Motor neuron (in vitro differentiated cells): ENCODE measurements at regions not wholly inside any gene's neighbourhood (a gene's known extent, or its start where the extent isn't known, plus 50 kb on each side); places are given as distances from the start of the nearest gene placed in this dataset.

Experiments
- ATAC-seq, 8 experiments: fragments of 200-7000 bp; cut with Tn5 transposase; replicated peaks in 6 of 8; 2 replicates each; pipeline ENCODE4 v1.8.0; 2021; ENCODE audit warnings: mild to moderate bottlenecking in 8 of 8, moderate library complexity in 8 of 8
- H3K27ac ChIP-seq, 2 donors: fragments of 250-450 bp; sonication (Bioruptor Pico); 2 replicates each; pipeline ENCODE4 v1.9.0; 2021; ENCODE audit warnings: antibody characterized with exemption in 2 of 2, mild to moderate bottlenecking in 2 of 2, moderate library complexity in 1 of 2
- H3K4me1 ChIP-seq, 2 donors: fragments of 250-450 bp; sonication (Bioruptor Pico); replicated peaks in 1 of 2; 2 replicates each; pipeline ENCODE4 v1.6.1; 2021; ENCODE audit warnings: antibody characterized with exemption in 2 of 2, mild to moderate bottlenecking in 2 of 2, moderate library complexity in 1 of 2
- H3K4me3 ChIP-seq, 5 donors: fragments of 250-450 bp; sonication (Bioruptor Pico); 2 replicates each; pipeline ENCODE4 v1.9.0; 2021; ENCODE audit warnings: antibody characterized with exemption in 5 of 5, mild to moderate bottlenecking in 5 of 5, moderate library complexity in 4 of 5
- WGBS, 10 experiments: fragments of 450-650 bp; shearing (Covaris generic); methylation state at CpG; one replicate each; pipeline ENCODE4 v1.0.0; 2022; 5-methylcytosine and 5-hydroxymethylcytosine counted together
- in situ Hi-C, 9 experiments: fragments of 400-800 bp; cut with MboI; loops; one replicate each; pipeline ENCODE4 v1.15.0; 2021; ENCODE audit warnings: low sequenced_read_pairs in 9 of 9, low pct_unique_long_range_greater_than_20kb in 2 of 9; ENCODE audit not compliant: unreplicated experiment in 9 of 9

DNA sequence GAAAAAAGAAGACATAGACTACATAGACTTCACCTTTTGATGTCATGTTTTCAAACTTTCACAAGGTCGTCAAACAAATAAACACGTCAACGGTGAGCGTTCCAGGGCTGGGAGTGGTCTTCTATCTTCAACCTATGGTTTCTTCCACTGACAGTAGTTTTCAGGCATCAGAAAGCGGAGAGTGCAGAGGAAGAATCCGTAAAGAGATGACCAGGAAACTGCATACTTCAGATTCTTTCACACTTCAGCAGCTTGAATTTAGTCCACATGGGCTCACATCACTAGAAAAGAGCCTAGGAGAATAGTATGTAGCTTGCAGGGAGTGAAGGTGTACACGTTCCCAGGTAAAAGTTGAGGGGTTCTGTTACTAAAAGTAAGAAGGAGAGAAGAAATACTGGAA is 58.5 kb downstream of the NPY1R start:
- Histone ChIP-seq H3K27ac (no peak overlapping the region), H3K4me1 (no peaks in the 10 kb centered on the region), H3K4me3 (no peak overlapping the region)
- no peak for ATAC-seq
- 0 to 94% (median 79%) methylated on average over 1 to 7 of the region's 7 CpGs; no CpG with 5 or more reads in 2 of the 10 experiments for WGBS, 10 experiments
- in situ Hi-C loops, result no loop called here

DNA sequence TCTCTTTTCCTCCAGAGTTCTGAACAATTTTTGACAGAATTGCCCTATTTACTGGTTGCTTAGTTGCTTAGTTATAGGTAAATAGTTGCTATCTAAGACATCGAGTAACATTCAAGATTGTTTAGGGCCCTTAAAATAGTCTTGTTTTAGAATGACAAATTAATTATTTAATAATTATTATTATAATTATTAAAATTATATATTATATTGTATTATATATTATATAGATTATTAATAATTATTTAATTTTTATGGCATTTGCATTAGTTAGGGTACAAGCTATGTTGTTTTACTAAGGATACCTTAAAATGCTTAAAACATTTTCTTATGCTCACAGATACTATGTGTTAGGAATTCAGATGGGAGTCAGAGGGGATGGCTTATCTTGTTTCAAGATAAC is 59.2 kb downstream of the NPY1R start:
- WGBS, 10 experiments, result 17 to 100% (median 83%) methylated on average over 1 of the region's 1 CpG; no CpG with 5 or more reads in 1 of the 10 experiments
- no peak for ATAC-seq
- Histone ChIP-seq H3K27ac (no peak overlapping the region), H3K4me1 (no peaks in the 10 kb centered on the region), H3K4me3 (no peak overlapping the region)
- in situ Hi-C loops, result no loop called here

DNA sequence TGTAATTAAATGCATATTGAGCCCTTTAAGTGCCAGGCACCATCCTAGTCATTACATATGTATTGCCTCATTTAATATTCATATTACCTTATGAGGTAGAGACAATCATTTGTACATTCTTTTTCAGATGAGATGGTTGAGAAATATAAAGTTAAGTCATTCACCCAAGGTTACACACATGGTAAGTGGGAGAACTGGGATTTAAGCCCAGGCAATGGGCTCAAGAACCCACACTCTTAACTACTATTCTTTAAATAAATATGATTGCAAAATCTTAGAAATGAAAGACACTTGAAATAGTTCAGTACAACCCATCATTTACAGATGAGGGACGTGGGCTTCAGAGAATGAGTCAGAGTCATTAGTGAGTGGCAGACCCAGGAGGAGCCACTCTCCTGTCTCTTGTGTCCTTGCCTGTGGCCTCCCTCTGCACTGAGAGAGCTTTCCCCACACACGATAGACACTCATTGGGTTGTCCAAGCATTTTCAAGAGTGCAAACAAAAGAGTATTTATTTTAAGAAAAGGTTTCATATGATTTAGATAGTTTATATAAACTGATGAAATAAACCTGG is 60.8 kb downstream of the NPY1R start:
- no peak for ATAC-seq
- in situ Hi-C loops, result no loop called here
- Histone ChIP-seq H3K27ac (no peak overlapping the region), H3K4me1 (no peaks in the 10 kb centered on the region), H3K4me3 (no peak overlapping the region)
- 0 to 100% (median 76%) methylated on average over 1 to 2 of the region's 2 CpGs; no CpG with 5 or more reads in 4 of the 10 experiments for WGBS, 10 experiments

DNA sequence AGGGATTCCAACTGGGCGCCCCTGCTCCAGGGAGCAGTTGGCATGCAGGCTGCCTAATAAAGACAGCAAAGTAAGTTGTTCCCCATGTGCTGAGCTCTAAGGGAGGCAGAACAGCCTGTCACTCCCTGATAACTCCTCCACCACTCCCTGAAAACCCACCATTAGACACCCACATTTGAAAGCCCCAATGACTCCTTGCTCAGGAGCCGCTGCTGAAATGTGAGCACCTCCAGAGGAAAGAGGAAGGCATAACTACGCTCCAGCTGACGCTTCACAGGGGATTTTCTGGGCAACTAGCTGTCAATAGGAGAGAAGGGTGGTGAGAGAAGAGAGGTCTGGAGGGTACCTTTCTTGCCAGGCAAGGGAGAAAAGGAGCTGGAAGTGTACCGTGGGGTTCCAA is 62.5 kb downstream of the NPY1R start:
- WGBS, 10 experiments, result 17 to 100% (median 79%) methylated on average over 1 to 5 of the region's 5 CpGs; no CpG with 5 or more reads in 1 of the 10 experiments
- H3K27ac ChIP-seq, result no peak overlapping the region
- in situ Hi-C loops, result no loop called here
- no peaks in the 10 kb centered on the region for H3K4me1 ChIP-seq
- ATAC-seq, result no peak
- no peak overlapping the region for H3K4me3 ChIP-seq

DNA sequence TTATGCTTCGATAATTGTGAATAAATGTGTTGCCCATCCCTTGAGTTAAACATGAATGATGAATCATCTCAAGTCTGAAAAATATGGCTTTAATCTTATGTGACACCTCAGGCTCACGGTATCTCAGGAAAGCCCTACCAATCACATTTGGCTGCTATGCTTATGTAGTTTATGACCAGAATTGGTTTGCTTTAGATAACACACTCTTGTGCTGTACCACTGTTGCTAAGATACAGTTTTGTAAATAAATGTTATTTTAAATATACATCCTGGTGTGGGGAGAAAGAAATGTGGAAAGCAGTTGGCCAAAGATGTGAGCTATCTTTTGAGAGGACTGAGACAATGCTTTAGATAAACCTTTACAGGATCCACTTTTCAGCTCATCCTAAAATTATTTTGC is 63.2 kb downstream of the NPY1R start:
- WGBS, 10 experiments, result 14 to 100% (median 53%) methylated on average over 1 to 2 of the region's 2 CpGs; no CpG with 5 or more reads in 2 of the 10 experiments
- H3K4me1 ChIP-seq, result no peaks in the 10 kb centered on the region
- no peak overlapping the region for H3K4me3 ChIP-seq
- H3K27ac ChIP-seq, result no peak overlapping the region
- ATAC-seq, result peak in 2 of 8 experiments; percentile 38 to 48
- in situ Hi-C loops, result no loop called here

DNA sequence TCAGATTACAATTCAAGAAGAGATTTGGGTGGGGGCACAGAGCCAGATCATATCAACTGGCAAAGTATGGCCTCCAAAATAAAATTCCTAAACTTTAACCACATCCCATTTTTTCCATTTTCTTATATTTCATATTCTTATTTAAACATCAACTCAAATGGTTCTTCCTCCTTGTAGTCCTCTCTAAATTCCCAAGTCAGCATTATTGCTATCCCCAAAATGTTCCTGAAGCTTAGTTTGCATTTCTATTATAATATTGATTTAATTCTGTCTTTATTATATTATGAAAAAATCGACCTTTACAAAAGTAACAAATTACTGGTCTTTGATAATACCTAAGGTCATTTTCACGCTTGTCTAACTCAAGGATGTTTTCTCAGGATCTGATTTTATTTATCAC is 67.5 kb downstream of the NPY1R start:
- ATAC-seq, result no peak
- WGBS, 10 experiments, result 4 to 100% (median 71%) methylated on average over 1 to 2 of the region's 2 CpGs
- Histone ChIP-seq H3K27ac (no peak overlapping the region), H3K4me1 (no peaks in the 10 kb centered on the region), H3K4me3 (no peak overlapping the region)
- in situ Hi-C loops, result no loop called here

DNA sequence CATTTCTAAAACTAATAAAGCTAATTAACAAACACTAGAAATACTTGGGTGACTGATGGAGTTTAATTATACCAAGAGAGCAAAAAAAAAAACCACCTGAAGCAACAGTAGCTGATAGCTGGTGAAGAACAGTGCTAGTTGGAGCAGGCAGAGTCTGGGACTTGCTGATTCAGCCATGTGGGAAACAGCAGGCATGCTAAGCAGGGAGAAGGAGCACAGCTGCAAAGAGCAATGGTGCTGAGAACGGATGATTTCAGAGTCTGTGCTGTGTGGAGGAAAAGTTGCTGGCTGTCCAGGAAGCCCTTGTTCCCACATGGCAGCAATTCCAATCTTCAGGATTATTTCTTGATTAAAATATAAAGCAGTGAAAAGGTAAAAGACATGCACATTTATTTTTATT is 68.8 kb downstream of the NPY1R start:
- no peak overlapping the region for H3K4me3 ChIP-seq
- H3K27ac ChIP-seq, result no peak overlapping the region
- H3K4me1 ChIP-seq, result no peaks in the 10 kb centered on the region
- in situ Hi-C loops, result no loop called here
- peak in 6 of 8 experiments; percentile 38 to 67 (median 60) for ATAC-seq
- WGBS, 10 experiments, result 0 to 67% (median 16%) methylated on average over 1 of the region's 1 CpG; no CpG with 5 or more reads in 6 of the 10 experiments

DNA sequence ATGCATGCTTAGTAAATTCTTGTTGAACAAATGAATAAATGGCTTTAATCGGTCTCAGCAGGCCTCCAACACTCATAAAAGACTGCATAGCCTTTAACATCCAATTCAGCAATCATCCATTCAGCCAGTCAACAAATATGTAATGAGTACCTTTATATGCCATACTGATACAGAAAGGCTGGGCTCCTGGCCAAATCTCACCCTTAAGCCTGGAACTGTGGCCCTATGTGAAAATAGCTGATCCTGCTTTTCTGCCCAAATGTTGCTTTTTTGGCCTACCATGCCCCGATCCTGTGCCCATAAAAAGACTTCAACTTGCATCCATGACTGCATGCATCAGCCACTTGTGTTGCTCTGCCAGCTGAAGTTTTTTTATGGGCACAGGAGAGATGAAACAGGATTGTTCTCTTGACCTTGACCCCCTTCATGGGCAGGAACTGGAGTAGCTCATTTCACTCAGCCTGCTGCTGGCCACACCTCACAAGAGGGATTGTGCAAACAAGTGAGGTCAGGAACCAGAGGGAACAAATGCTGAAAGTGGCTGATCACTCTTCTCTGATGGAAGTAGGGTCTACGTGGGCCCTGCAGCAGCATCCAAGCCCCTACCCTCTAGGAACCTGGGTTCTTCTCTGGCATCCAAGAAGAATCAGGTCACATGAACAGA is 75.6 kb downstream of the NPY1R start:
- in situ Hi-C loops, result no loop called here
- ATAC-seq, result no peak
- H3K27ac ChIP-seq, result no peak overlapping the region
- no peak overlapping the region for H3K4me3 ChIP-seq
- H3K4me1 ChIP-seq, result no peaks in the 10 kb centered on the region
- 8 to 100% (median 83%) methylated on average over 1 to 2 of the region's 3 CpGs; no CpG with 5 or more reads in 3 of the 10 experiments for WGBS, 10 experiments

DNA sequence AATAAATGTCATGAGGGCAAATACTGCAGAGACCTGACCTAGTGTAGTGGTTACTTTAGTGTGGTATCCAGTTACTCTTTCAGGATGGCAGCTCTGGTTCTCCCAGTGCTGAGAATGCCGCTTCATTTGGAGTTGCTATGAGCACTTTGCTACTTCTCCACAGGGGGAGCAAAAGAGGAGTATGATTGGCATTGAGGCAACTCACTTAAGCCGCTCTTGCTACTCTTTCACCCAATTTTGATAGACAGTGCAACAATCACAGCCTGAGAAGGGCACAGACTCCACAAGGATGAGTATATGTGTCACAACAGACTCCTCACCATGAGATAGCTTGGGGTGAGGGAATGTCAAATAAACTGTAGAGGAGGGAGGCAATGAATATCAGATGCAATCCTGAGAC is 81.2 kb downstream of the NPY1R start:
- ATAC-seq, result peak in 3 of 8 experiments; percentile 64 to 76 (median 74)
- in situ Hi-C loops, result no loop called here
- Histone ChIP-seq H3K4me3 (no peak overlapping the region), H3K4me1 (no peaks in the 10 kb centered on the region), H3K27ac (no peak overlapping the region)
- WGBS, 10 experiments, result 20 to 100% (median 75%) methylated on average over 1 to 2 of the region's 2 CpGs; no CpG with 5 or more reads in 6 of the 10 experiments

DNA sequence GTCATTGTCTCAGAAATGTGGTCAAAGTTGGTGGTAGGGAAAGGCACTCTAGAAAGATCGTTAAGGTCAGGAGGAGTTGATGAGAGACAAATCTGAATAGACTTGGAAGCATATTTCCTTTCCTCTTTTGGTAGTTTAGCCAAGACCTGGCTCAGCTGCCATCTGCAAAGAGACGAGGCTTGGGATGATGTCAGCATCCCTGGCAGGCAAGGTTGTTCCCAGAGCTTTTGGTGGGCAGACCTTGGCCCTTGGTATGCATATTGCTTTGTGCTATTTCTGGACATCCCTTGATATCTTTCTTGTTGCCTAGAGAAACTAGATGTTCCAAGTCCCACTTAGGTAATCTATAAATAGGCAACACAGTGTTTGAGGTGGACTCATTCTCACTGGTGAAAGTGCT is 82.4 kb upstream of the NAF1 start:
- peaks cover 0 to 5% of the 10 kb centered on the region in 2 donors for H3K4me1 ChIP-seq
- no peak overlapping the region for H3K27ac ChIP-seq
- no peak overlapping the region for H3K4me3 ChIP-seq
- in situ Hi-C loops, result no loop called here
- ATAC-seq, result no peak
- 0 to 91% (median 78%) methylated on average over 1 to 2 of the region's 2 CpGs; no CpG with 5 or more reads in 1 of the 10 experiments for WGBS, 10 experiments

DNA sequence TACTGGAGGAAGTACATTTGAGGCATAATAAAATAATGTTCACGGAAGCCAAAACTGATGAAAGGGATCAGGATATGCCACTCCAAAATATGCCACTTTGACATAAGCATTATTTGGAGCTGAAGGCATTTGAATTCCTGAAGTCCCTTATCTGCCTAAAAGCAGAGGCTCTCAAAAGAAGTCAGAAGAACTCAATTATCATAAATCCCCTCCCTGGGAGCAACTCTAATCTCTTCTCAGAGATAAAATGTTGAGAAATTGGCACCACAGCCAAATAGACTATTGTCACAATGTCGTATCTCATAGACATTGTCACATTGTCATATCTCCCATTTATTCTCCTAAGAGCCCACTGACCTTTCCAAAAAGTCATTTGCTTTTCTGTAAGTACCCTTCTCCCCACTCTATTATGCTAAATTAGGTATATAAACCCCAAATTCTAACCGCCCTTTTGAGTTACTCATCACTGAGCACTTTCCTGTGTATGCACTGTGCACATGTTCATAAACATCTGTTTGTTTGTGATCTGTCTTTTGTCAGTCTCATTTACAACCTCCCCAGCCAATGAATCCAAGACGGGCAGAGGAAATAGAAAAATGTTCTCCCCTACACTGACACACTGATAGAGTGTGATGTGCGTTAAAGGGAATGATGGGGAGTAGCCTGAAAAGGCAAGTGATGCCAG is 78.5 kb upstream of the NAF1 start:
- H3K4me3 ChIP-seq, result no peak overlapping the region
- in situ Hi-C loops, result no loop called here
- 0 to 96% (median 61%) methylated on average over 2 to 5 of the region's 5 CpGs; no CpG with 5 or more reads in 1 of the 10 experiments for WGBS, 10 experiments
- no peak overlapping the region for H3K27ac ChIP-seq
- peaks cover 0 to 5% of the 10 kb centered on the region in 2 donors for H3K4me1 ChIP-seq
- ATAC-seq, result peak in 5 of 8 experiments; percentile 29 to 70 (median 47)

DNA sequence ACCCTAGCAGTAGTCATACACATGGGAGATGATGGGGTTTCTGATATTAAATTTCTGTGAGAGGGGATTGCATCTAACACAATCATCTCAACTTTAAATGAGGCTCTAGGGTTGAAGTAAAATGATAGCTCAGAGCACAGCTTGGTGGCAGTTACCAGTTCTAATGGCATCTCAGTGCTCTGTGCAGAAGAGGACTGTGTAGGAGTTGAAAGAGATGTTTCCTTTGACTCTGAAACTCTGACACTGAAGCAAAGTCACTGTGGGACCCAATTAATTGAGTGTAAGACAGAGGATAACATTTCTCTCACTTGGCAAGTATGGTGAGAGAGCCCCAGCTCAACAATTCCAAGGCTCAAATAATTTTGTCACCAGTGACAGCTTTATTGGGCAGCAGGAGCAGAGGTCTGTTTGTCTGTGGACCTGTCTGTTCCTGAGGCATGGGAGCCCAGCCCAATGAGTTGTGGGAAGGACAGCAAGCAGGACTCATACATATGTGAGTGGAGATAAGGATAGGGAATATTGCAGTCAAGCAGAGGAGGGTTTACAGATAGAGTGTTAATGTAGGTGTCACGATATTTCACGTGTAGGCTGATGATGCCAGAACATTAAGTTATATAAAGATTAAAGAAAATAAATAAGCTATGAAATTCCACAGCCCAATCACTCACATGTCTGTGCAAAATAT is 76.7 kb upstream of the NAF1 start:
- WGBS, 10 experiments, result 0 to 100% (median 86%) methylated on average over 1 to 2 of the region's 2 CpGs; no CpG with 5 or more reads in 3 of the 10 experiments
- ATAC-seq, result peak in 3 of 8 experiments; percentile 56 to 75 (median 59)
- in situ Hi-C loops, result no loop called here
- H3K4me1 ChIP-seq, result peaks cover 0 to 5% of the 10 kb centered on the region in 2 donors
- no peak overlapping the region for H3K27ac ChIP-seq
- no peak overlapping the region for H3K4me3 ChIP-seq

DNA sequence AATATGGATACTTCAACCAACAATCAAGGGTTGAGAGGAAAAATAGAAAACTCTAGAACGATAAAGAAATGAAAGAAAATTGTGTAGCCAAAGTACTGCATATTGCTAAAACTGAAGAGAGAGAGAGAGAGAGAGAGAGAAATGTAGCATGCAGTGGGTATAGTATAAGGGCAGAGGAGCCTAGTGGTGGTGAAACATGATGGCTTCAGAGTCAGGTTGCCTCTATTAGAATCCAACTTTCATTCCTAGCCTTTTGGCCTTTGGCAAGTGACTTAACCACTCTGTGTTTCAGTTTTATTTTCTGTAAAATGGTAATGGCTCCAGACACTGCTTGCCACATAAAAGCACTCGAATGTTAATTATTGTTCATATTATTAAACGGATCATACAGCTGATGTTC is 71.2 kb upstream of the NAF1 start:
- no peaks in the 10 kb centered on the region for H3K4me1 ChIP-seq
- no peak overlapping the region for H3K4me3 ChIP-seq
- H3K27ac ChIP-seq, result no peak overlapping the region
- ATAC-seq, result no peak
- 0 to 92% (median 47%) methylated on average over 2 to 3 of the region's 3 CpGs; no CpG with 5 or more reads in 2 of the 10 experiments for WGBS, 10 experiments
- in situ Hi-C loops, result no loop called here
